ENCODE measurements at regions not wholly inside any gene's neighbourhood (a gene's known extent, or its start where the extent isn't known, plus 50 kb on each side); places are given as distances from the start of the nearest gene placed in this dataset.

DNA sequence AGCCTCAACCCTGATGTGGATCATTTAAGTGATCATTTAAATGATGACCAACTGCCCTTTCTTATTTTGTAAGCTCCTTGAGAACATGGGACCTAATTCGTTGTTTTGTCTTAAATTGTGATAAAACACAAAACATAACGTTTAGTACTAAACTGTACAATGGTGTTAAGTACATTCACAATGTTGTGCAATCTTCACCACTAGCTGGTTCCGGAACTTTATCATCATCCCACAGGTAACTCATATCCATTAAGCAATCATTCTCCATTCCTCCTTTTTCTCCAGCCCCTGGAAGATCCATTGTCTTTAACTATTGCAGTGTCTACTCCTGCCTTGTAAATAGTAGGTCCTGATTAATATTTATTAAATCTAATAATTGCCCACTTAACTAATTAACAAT, 460.5 kb upstream of the BRINP1 start:
- DNase-seq (ENCODE audit: low read depth, low spot score): no peak

- DNase-seq (ENCODE audit: low read depth, low spot score): no peak
Measured at GRCh38 chr9:119829186-119829585, 460.0 kb upstream of the BRINP1 start.

- DNase-seq (ENCODE audit: low read depth, low spot score): no peak
Measured at GRCh38 chr9:119827526-119827925, 458.3 kb upstream of the BRINP1 start.

DNA sequence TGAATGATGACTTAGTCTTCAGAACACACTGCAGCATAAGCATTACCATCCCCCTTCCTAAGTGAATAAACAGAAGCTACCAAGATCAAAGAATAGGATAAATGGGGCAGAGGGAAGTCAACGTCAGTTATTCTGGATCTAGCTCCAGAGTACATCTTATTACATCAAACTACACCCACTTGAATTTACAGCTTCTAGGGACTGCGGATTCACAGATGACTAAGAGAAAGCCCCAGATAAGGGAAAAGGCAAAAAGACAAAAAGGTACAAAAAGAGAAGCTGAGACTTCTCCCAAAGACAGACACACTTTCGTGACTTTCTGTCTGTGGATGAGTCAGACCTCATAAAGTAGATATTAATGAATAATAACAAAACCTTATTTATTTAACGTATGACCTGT, 457.9 kb upstream of the BRINP1 start:
- DNase-seq (ENCODE audit: low read depth, low spot score): no peak

- no peak for DNase-seq (ENCODE audit: low read depth, low spot score)
Measured at GRCh38 chr9:119818726-119819435, 449.6 kb upstream of the BRINP1 start.

- no peak for DNase-seq (ENCODE audit: low read depth, low spot score)
Measured at GRCh38 chr9:119810645-119811429, 441.6 kb upstream of the BRINP1 start.

DNA sequence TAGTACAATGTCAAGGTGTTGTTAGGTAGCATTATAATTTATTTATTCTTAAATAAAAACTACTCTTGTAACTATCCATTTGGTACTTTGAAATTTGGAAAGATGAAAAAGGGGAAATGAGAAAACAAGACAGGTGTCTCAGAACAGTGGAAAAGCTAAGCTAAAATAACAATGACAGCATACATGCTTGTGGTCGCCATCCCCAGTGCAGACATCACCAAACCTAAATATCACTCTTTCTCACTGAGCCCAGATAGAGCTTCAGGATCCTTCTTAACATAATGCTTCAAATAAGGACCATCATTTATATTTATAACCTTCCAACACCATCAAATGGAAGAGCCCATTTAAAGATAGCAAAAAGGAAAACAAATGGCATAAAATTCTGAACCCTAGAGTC, 434.4 kb upstream of the BRINP1 start:
- DNase-seq (ENCODE audit: low read depth, low spot score): no peak

DNA sequence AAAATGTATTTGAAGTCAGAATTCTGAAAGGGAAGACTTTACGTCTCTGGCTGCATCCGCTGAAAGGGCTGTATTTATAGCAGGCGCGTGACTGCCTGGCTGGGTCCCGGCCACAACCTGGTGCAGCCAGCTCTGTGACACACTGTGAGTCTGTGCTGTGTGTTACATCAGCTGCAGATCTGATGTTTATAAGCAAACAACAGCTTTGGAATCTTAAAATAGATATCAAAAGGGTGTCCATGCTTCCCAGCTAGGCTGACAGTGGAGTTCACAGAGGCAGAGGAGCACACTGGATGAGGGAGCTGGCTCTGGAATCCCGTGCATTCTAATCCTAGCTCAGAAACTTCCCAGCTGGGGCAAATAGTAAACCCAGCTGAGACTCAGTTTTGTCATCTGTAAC, 433.4 kb upstream of the BRINP1 start:
- DNase-seq (ENCODE audit: low read depth, low spot score): no peak

DNA sequence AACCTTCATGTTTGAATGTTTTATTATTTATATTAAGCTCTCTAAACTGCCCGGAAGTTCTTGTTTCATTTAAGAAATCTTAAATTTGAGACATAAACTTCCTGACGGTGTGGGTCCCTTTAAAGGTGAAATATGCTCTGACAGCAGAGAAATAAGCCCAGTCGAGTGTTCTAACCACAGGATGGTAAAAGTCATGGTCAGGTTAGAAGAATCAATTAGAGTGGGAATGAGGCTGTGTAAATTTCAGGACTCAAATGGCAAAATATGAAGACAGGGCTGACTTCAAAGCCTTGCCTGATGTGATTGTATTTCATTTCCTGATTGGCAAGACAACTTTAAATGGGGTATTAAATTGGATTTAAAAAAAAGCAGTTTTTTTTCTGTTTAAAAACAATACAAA, 432.9 kb upstream of the BRINP1 start:
- DNase-seq (ENCODE audit: low read depth, low spot score): no peak

DNA sequence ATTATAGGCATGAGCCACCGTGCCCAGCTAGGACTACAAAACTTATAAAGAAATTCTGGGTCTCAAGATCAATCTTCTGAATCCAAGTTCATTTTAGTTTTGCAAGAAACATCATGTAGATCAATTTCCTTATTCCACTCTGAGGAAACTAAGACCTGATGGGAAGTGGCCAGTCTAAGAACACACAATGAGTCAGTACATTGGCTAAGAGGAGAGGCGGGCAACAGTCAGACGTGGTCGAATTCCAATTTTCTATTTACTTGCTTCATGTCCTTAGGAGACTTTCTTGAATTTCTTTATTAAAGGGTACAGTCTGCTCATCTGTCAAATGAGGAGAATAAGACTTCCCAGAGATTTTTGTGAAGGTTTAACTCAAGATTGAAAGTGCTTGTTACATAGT, 432.1 kb upstream of the BRINP1 start:
- no peak for DNase-seq (ENCODE audit: low read depth, low spot score)

DNA sequence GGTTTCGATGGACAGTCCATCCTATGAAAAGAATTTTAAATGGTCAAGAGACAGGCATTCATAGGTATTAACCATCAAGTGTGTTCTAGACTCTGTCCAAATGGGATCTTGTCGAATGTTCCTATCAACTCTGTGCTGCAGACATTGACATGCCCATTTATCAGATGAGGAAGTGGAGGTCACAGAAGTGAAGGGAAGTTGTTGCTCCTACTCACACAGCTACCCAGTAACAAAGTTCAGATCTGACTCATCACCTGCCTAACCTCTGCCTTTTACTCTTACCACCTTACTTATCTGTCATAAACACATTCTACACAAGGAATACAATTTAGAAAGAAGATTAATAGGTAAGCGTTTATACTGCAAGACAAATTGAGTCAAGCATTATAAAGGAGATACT, 426.2 kb upstream of the BRINP1 start:
- no peak for DNase-seq (ENCODE audit: low read depth, low spot score)

GRCh38 chr9:119794836-119795235, 425.6 kb upstream of the BRINP1 start:
- no peak for DNase-seq (ENCODE audit: low read depth, low spot score)

GRCh38 chr9:119793218-119793617, 424.0 kb upstream of the BRINP1 start:
- DNase-seq (ENCODE audit: low read depth, low spot score): no peak

- DNase-seq (ENCODE audit: low read depth, low spot score): no peak
Measured at GRCh38 chr9:119792242-119792641, 423.0 kb upstream of the BRINP1 start.

- no peak for DNase-seq (ENCODE audit: low read depth, low spot score)
Measured at GRCh38 chr9:119789987-119790386, 420.8 kb upstream of the BRINP1 start.

- DNase-seq (ENCODE audit: low read depth, low spot score): no peak
Measured at GRCh38 chr9:119788921-119789320, 419.7 kb upstream of the BRINP1 start.

- DNase-seq (ENCODE audit: low read depth, low spot score): no peak
Measured at GRCh38 chr9:119781886-119782285, 412.7 kb upstream of the BRINP1 start.

- no peak for DNase-seq (ENCODE audit: low read depth, low spot score)
Measured at GRCh38 chr9:119775410-119775809, 406.2 kb upstream of the BRINP1 start.

DNA sequence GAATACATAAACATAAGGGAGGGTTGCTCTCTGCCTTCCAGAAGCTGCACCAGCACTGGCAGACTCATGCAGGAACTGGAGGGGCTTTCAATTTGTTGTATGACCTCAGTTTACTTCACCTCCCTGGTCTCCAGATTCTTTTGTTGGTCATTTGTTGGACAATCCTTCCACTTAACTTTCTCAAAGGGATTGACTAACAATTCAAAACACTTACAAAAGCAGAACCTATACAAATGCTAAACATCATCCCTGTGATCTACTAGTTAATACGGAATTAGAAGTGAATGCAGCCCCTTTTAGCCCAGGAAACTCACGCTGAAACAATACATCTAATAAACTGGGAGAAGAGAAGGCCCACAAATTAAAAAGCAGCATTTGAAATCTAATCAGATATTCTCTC, 404.6 kb upstream of the BRINP1 start:
- DNase-seq (ENCODE audit: low read depth, low spot score): no peak

- no peak for DNase-seq (ENCODE audit: low read depth, low spot score)
Measured at GRCh38 chr9:119771341-119771740, 402.1 kb upstream of the BRINP1 start.

DNA sequence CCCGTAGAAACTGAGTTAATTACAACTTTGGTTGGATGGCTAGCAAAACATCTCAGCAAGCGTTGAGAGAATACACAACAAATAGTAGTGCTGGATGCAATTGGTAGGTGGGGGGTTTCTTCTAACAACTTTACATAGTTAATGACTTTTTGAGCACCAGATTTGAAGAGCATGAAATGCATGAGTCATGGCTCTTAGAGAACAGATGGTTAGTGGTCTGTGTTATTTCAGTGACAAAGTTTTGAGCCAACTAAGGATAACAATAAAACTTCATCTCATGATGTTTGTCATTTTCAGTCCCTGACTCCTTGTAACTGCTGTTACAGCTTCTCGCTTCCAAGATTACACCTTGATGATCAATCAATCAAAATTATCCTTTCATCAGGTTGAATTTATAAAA, 399.0 kb upstream of the BRINP1 start:
- no peak for DNase-seq (ENCODE audit: low read depth, low spot score)

DNA sequence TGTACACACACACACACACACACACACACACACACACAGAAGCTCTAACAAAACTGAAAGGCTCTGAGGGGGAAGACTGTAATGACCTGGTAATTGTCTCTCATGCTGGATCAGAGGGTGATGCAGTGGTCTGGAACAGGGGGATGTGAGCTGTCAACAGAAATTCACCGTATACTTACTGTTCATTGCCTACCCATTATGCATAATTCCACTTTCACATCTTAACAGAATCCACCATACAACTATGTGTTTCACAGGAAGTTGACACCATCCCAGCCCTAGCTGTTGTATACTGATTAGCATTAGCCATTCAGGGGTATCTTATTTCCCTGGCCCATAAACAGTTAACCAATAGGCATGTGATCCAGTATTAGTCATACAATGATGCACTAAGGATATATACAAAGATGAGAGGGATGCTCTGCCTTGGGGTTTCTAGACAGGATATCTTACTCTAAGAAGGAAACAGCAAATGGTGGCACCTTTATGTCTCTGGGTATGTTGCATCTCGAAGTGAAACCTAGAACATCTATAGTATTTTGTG, 396.5 kb upstream of the BRINP1 start:
- no peak for DNase-seq (ENCODE audit: low read depth, low spot score)

- DNase-seq (ENCODE audit: low read depth, low spot score): no peak
Measured at GRCh38 chr9:119763260-119763659, 394.0 kb upstream of the BRINP1 start.
